GF-D8 (cell line): ENCODE measurements at regions not wholly inside any gene's neighbourhood (a gene's known extent, or its start where the extent isn't known, plus 50 kb on each side); places are given as distances from the start of the nearest gene placed in this dataset.
"Not testable (repeated sequence)": the region's sequence is repeated elsewhere in the genome, so short reads cannot be mapped to it uniquely, and the experiment has no call there.

Source experiments
- DNase-seq: peaks from one replicate; lab custom pipeline; 2025; lab: John Stamatoyannopoulos, UW

DNA sequence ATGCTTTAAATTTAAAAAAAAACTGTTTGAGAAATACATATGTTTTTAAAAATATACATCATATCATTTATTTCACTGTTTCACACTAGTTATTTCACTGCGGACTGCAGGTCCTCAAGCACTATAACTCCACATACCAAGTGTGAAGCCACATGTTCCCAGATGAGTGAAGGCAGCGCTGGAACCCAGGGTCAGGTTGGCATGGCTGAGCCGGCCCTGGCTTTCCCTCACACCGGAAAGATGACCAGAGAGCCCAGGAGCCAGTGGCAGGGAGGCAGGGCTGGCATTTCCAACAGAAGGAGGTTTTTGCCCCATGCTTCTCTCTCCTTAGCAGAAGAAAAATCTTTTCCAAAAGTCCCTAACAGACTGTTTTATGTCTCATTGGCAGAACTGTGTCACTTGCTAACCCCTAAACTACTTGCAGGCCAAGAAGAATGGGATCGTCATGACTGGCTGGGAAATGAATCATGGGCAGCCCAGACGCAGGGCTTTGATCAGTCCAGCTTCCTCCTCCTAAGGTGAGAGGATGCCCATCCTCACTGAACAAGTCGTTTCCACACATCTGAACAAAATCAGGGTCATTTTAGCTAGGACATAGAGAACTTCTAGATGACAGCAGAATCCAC lies 287.6 kb upstream of the HNRNPA3 start:
- no peak for DNase-seq

DNA sequence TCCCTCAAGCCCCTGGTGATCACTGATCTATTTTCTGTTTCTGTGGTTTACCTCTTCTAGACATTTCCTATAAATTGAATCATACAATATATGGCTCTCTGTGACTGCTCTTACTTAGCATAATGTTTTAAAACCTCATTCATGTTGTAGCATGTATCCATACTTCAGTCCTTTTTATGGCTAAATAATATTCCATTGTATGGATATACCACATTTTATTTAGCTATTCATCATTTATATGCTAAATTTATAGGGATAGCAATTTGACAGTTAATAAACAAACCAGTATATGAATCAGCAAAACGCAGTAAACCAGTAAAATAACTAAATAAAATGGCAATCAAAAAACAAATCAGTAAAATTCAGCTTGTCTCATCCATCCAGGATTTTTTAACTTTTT lies 286.1 kb upstream of the HNRNPA3 start:
- DNase-seq = no peak

GRCh38 chr2:176929387-176929786 lies 283.2 kb upstream of the HNRNPA3 start:
- DNase-seq = not testable (repeated sequence)

DNA sequence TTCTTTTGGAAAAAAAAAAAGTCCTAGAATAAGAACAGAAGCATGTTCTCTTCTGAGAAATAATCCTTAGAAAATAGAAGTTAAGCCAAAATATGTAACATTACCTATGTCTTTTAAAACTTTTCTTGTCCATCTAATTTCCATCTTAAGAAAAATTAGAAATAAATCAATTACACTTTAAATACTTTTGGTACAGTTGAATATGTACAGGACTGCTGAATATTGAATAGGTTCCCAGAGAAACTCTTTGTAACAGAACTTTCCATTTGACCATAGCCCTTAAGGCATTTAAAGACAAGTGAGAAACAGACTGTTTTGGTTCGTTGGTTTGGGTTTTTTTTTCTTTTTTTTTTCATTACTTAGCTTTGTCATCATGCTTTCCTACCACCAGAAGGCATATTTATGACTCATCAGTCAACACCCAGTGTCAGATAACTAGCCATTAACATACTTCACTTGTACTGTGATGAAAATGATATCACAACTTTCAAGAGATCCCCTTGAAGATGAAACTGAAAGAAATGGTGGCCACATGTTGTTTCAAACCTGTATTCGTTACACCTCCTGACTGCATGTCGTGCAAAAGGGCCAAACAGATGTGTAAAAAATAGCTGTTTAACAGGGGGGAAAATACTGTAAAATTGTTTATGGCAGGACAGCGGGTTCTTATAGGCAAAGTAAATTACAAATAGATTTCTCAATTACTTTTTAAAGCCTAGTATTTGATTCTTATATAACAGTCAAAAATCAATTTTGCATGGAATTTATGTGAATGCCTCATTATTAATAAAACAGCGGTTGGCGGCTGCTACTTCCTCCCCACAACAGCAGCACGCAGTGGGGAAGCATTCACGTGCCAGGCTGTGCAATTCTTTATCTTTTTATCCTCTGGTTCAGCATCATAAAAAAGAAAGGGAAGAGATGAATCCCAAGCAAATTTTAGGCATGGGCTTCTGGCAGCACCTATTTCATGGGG lies 280.7 kb upstream of the HNRNPA3 start:
- no peak for DNase-seq

DNA sequence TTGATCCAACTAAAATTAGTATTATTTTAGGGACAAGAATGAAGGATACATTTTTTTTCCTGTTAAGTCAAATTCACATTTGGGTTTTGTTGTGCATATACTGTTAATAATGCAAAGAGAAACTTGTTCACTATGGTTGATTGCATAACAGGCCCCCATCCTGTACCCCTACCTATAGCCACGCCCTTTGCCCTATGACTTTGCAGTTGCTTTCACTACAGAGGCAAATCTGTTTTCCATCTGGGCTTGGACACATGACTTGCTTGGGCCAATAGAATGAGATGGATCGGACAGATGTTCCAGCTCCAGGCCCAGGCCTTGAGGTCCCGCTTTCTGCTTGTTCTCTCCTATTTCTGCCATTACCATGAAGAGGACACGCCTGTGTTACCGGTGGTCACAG lies 278.5 kb upstream of the HNRNPA3 start:
- no peak for DNase-seq

- no peak for DNase-seq
These were observed 277.7 kb upstream of the HNRNPA3 start for GRCh38 chr2:176934869-176935415.

- no peak for DNase-seq
These were observed 277.0 kb upstream of the HNRNPA3 start for GRCh38 chr2:176935543-176936102.

- no peak for DNase-seq
These were observed 276.2 kb upstream of the HNRNPA3 start for GRCh38 chr2:176936410-176936809.

- no peak for DNase-seq
These were observed 267.6 kb upstream of the HNRNPA3 start for GRCh38 chr2:176944998-176945397.

DNA sequence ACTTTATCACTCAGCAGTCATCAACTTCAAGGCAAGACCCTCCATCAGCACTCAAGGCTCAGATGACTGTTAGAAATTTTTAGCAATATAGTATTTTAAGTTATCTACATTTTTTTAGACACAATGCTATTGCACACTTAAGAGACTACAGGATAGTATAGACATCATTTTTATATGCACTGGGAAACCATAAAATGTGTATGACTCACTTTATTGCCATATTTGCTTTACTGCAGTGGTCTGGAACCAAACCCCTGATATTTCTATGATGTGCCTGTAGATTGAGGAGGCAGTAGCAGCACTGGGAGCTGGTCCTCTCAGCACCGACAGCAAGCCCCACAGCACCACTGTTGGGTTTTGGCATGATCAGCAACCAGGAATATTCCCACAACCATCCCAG lies 264.8 kb upstream of the HNRNPA3 start:
- no peak for DNase-seq

GRCh38 chr2:176951218-176951617 lies 261.4 kb upstream of the HNRNPA3 start:
- not testable (repeated sequence) for DNase-seq

DNA sequence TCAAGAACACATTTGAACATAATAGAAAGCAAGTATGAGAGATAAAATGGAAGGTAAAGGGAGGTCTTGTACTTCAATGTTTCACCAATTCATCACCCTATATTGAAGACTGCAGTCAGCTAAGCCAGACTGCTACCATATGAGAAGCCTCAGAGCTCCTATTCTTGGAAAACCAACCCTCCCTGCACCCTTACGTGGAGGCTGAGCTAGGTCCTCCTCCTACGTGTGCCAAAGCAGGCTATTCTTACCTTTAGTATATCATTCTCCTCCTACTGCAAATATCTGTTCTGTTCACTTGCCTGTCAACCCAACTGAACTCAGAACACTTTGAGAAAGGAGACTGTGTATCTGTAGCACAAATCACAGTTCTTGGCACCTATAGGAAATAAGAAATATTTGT lies 255.8 kb upstream of the HNRNPA3 start:
- DNase-seq = no peak

GRCh38 chr2:176959614-176960013 lies 253.0 kb upstream of the HNRNPA3 start:
- no peak for DNase-seq

DNA sequence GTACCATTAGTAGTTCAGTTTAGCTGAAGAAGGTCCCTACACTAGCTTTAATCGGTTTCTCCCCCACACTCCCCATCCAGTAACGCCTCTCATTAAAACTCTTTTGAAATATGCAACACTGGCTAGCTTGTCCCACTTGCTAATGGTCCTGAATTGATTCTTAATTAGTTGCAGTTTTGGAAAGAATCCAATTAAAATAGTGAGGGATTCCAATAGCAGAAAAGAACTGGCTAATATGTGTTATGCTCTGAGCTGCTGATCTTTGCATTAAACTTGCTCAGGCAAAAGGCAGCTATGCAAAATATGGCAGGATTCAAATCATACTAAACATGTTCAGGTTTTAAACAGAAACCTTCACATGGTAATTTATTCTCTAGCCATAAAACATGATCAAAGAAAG lies 252.5 kb upstream of the HNRNPA3 start:
- DNase-seq = no peak

- DNase-seq = no peak
These were observed 251.7 kb upstream of the HNRNPA3 start for GRCh38 chr2:176960736-176961520.

GRCh38 chr2:176961775-176962619 lies 250.6 kb upstream of the HNRNPA3 start:
- no peak for DNase-seq

DNA sequence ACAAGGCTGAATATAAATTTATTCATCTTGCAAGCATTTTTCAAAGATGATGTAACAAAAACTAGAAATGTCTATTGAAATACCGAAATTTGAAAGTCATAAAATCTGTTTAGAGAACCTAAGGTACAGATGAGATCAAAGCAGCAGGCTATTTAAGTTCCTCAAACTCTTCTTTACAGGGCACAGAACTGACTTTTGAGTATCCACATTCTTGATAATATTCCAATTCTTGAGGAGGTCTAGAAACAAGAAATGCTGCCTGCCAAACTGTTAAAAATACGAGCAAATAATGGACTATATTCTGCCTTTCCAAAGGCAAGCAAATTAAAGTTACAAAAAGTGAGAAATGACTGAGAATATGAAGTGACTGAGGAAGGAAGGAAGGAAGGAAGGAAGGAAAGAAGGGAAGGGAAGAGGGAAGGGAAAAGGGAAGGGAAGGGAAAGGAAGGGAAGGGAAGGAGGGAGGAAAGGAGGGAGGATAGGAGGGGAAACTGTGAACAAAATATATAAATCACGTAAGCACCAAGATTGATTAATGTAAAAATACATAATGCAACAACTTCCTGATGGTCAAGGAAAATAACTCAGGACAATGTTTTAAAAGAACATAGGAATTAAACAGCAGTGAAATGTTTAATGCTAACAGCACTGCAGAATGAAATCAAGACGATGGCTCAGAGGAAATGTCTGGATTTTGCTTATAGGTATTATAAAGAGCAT lies 248.9 kb upstream of the HNRNPA3 start:
- no peak for DNase-seq

- DNase-seq = no peak
These were observed 244.6 kb upstream of the HNRNPA3 start for GRCh38 chr2:176967911-176968450.

DNA sequence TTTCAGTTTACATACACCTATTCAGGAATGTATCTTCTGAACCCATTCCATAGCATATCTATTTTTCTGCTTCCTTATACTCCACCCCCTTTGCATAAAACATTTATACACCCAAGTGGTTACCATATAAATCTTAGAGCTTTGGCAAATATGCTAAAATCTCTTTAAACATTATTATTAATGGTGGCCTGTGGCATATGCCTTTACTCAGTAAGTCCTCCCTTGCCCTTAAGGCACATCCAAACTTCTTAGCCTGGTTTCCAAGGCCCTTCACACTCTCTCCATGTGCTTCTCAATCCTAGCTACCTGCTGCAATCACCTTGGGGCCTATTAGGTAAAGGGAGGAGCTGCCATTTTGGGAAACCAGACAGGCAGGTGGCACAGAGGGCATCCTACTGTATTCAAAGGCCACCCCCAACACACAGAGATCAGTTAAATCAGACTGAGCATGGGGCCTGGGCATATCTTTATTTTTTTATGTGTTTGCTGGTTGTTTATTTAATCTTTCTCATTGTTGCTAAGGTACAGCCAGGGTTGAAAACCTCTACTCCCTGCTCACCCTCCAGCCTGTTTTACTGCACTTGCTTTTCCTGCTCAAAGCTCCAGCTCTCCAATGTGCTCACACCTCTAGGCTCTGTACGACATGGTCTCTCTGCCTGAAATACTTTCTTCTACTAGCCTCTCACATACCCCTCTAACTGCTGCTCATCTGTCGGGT lies 242.8 kb upstream of the HNRNPA3 start:
- DNase-seq = no peak
